ENCODE measurements at regions not wholly inside any gene's neighbourhood (a gene's known extent, or its start where the extent isn't known, plus 50 kb on each side); places are given as distances from the start of the nearest gene placed in this dataset.

DNA sequence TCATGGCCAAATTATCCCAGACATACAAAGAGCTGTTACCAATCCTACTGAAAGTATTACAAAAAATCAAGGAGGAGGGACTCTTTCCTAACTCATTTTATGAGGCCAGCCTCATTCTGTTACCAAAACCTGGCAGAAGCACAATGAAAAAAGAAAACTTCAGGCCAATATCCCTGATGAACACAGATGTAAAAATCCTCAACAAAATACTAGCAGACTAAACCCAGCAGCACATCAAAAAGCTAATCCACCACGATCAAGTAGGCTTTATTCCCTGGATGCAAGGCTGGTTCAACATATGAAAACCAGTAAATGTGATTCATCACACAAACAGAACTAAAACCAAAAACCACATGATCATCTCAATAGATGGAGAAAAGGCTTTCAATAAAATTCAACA is 109.2 kb downstream of the C6orf118 start:
- FAIRE-seq (no peak), ATAC-seq (no peak), DNase-seq (ENCODE audit: extremely low read depth in 1 of 4, low spot score in 3 of 4) (no peak)
- ChIA-PET CTCF (ENCODE audit: low intra/inter-chr PET ratio) (no interaction called here), POLR2A (no interaction called here)
- Histone ChIP-seq H3K9me1 (ENCODE audit: control insufficient read depth, insufficient read depth, low read length) (no peaks in the 10 kb centered on the region), H3K27ac (ENCODE audit: extremely low read depth, low read depth, low read length) (no peak overlapping the region), H3K4me3 (no peak overlapping the region), H3K9ac (ENCODE audit: insufficient read depth in 1 of 2, low read depth in 2 of 2, low read length in 2 of 2) (no peak overlapping the region), H3K36me3 (ENCODE audit: control insufficient read depth, insufficient read depth, low read length) (no peaks in the 10 kb centered on the region), H3K27me3 (ENCODE audit: control insufficient read depth in 2 of 2, insufficient read depth in 2 of 2, low read length in 2 of 2) (no peaks in the 10 kb centered on the region), H3K79me2 (ENCODE audit: control insufficient read depth, insufficient read depth, low read length) (no peaks in the 10 kb centered on the region), H3K4me1 (replicated peaks in 1 of 2; ENCODE audit: control insufficient read depth in 2 of 2, insufficient read depth in 2 of 2, low read length in 2 of 2) (no peaks in the 10 kb centered on the region), H2AFZ (ENCODE audit: low read depth, low read length) (no peak overlapping the region), H4K20me1 (replicated peaks; ENCODE audit: control insufficient read depth, insufficient read depth, low read length) (no peaks in the 10 kb centered on the region), H3K9me3 (replicated peaks; ENCODE audit: control insufficient read depth, insufficient read depth, low read depth, low read length) (no peaks in the 10 kb centered on the region; the same call in 1 of the 2 replicates), H3K4me2 (ENCODE audit: insufficient read depth, low read length) (no peak overlapping the region)
- in situ Hi-C loops (cut with MboI) (no loop called here), intact Hi-C loops (cut with micrococcal nuclease) (no loop called here)
- BruUV-seq (replicated peaks): no TSS peak
- TF ChIP-seq NFRKB (IDR thresholded peaks at IDR 0.05; ENCODE audit: low read depth) (no peak), CC2D1A (IDR thresholded peaks at IDR 0.05) (no peak), SAFB2 (IDR thresholded peaks at IDR 0.05; ENCODE audit: borderline replicate concordance, low read depth, low read length, severe bottlenecking) (no peak), ARHGAP35 (IDR thresholded peaks at IDR 0.05; ENCODE audit: partially characterized antibody) (no peak), ZNF274 (IDR thresholded peaks at IDR 0.05; ENCODE audit: borderline replicate concordance, low read depth, low read length) (no peak), ZNF561 (CRISPR knock-in tag; conservative IDR thresholded peaks at IDR 0.05) (no peak), FIP1L1 (IDR thresholded peaks at IDR 0.05; ENCODE audit: low read depth, low read length, poor library complexity, severe bottlenecking) (no peak), ZBTB1 (CRISPR knock-in tag; IDR thresholded peaks at IDR 0.05; ENCODE audit: borderline replicate concordance, low read depth) (no peak), ZNF408 (CRISPR knock-in tag; IDR thresholded peaks at IDR 0.05; ENCODE audit: low read depth) (no peak)
- TF ChIP-seq, protein P1, sequence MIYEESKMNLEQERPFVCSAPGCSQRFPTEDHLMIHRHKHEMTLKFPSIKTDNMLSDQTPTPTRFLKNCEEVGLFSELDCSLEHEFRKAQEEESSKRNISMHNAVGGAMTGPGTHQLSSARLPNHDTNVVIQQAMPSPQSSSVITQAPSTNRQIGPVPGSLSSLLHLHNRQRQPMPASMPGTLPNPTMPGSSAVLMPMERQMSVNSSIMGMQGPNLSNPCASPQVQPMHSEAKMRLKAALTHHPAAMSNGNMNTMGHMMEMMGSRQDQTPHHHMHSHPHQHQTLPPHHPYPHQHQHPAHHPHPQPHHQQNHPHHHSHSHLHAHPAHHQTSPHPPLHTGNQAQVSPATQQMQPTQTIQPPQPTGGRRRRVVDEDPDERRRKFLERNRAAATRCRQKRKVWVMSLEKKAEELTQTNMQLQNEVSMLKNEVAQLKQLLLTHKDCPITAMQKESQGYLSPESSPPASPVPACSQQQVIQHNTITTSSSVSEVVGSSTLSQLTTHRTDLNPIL (CRISPR knock-in tag; IDR thresholded peaks at IDR 0.05): no peak
- WGBS (ENCODE audit: insufficient coverage, low coverage, missing lambda C conversion rate): 0% methylated on average over 1 of the region's 1 CpG

All from K562 (cell line).